ENCODE measurements at regions not wholly inside any gene's neighbourhood (a gene's known extent, or its start where the extent isn't known, plus 50 kb on each side); places are given as distances from the start of the nearest gene placed in this dataset.
"Not testable (repeated sequence)": the region's sequence is repeated elsewhere in the genome, so short reads cannot be mapped to it uniquely, and the experiment has no call there.

- Histone ChIP-seq H3K4me1 (ENCODE audit: insufficient read depth, poor library complexity, severe bottlenecking) (no peaks in the 10 kb centered on the region), H3K27me3 (ENCODE audit: insufficient read depth, poor library complexity, severe bottlenecking) (no peaks in the 10 kb centered on the region), H3K4me3 (ENCODE audit: severe bottlenecking) (no peak overlapping the region), H3K9me3 (ENCODE audit: severe bottlenecking) (no peaks in the 10 kb centered on the region), H3K27ac (ENCODE audit: poor library complexity, severe bottlenecking) (no peak overlapping the region), H3K36me3 (ENCODE audit: low read depth) (no peaks in the 10 kb centered on the region)
- DNase-seq (ENCODE audit: low spot score) = no peak
- peak; percentile 57; the same call in 2 of the 3 replicates for ATAC-seq (ENCODE audit: low read depth)
- no peak for TF ChIP-seq CTCF (IDR thresholded peaks at IDR 0.05; ENCODE audit: poor library complexity, severe bottlenecking)
Measured at GRCh38 chr4:115969756-115970155, 856.3 kb upstream of the NDST4 start.

GRCh38 chr4:115965588-115965987 is 852.2 kb upstream of the NDST4 start:
- DNase-seq (ENCODE audit: low spot score) = no peak
- Histone ChIP-seq H3K4me3 (ENCODE audit: severe bottlenecking) (no peak overlapping the region), H3K36me3 (ENCODE audit: low read depth) (no peaks in the 10 kb centered on the region), H3K9me3 (ENCODE audit: severe bottlenecking) (no peaks in the 10 kb centered on the region), H3K27me3 (ENCODE audit: insufficient read depth, poor library complexity, severe bottlenecking) (no peaks in the 10 kb centered on the region), H3K4me1 (ENCODE audit: insufficient read depth, poor library complexity, severe bottlenecking) (no peaks in the 10 kb centered on the region), H3K27ac (ENCODE audit: poor library complexity, severe bottlenecking) (no peak overlapping the region)
- no peak for ATAC-seq (ENCODE audit: low read depth)
- TF ChIP-seq CTCF (IDR thresholded peaks at IDR 0.05; ENCODE audit: poor library complexity, severe bottlenecking) = no peak

- not testable (repeated sequence) for H3K4me1 ChIP-seq (ENCODE audit: insufficient read depth, poor library complexity, severe bottlenecking); H3K9me3 ChIP-seq (ENCODE audit: severe bottlenecking); ATAC-seq (ENCODE audit: low read depth); H3K27ac ChIP-seq (ENCODE audit: poor library complexity, severe bottlenecking); DNase-seq (ENCODE audit: low spot score); H3K4me3 ChIP-seq (ENCODE audit: severe bottlenecking); H3K27me3 ChIP-seq (ENCODE audit: insufficient read depth, poor library complexity, severe bottlenecking); H3K36me3 ChIP-seq (ENCODE audit: low read depth)
Measured at GRCh38 chr4:115956054-115956796, 842.8 kb upstream of the NDST4 start.

- Histone ChIP-seq H3K27me3 (ENCODE audit: insufficient read depth, poor library complexity, severe bottlenecking) (no peaks in the 10 kb centered on the region), H3K36me3 (ENCODE audit: low read depth) (no peaks in the 10 kb centered on the region), H3K4me3 (ENCODE audit: severe bottlenecking) (no peak overlapping the region), H3K9me3 (ENCODE audit: severe bottlenecking) (no peaks in the 10 kb centered on the region), H3K4me1 (ENCODE audit: insufficient read depth, poor library complexity, severe bottlenecking) (no peaks in the 10 kb centered on the region), H3K27ac (ENCODE audit: poor library complexity, severe bottlenecking) (no peak overlapping the region)
- no peak for TF ChIP-seq CTCF (IDR thresholded peaks at IDR 0.05; ENCODE audit: poor library complexity, severe bottlenecking)
- no peak for DNase-seq (ENCODE audit: low spot score)
- no peak for ATAC-seq (ENCODE audit: low read depth)
Measured at GRCh38 chr4:115950806-115951205, 837.4 kb upstream of the NDST4 start.

- H3K9me3 ChIP-seq (ENCODE audit: severe bottlenecking); H3K4me3 ChIP-seq (ENCODE audit: severe bottlenecking); DNase-seq (ENCODE audit: low spot score); H3K27ac ChIP-seq (ENCODE audit: poor library complexity, severe bottlenecking); H3K4me1 ChIP-seq (ENCODE audit: insufficient read depth, poor library complexity, severe bottlenecking); ATAC-seq (ENCODE audit: low read depth); H3K36me3 ChIP-seq (ENCODE audit: low read depth); H3K27me3 ChIP-seq (ENCODE audit: insufficient read depth, poor library complexity, severe bottlenecking): not testable (repeated sequence)
Measured at GRCh38 chr4:115949974-115950743, 836.7 kb upstream of the NDST4 start.
